Glomerular visceral epithelial cell (primary cell): ENCODE measurements at regions not wholly inside any gene's neighbourhood (a gene's known extent, or its start where the extent isn't known, plus 50 kb on each side); places are given as distances from the start of the nearest gene placed in this dataset.
"Not testable (repeated sequence)": the region's sequence is repeated elsewhere in the genome, so short reads cannot be mapped to it uniquely, and the experiment has no call there.

Source experiments
- DNase-seq: peaks from one replicate; pipeline ENCODE4 v3.0.0-alpha.2; 2016; ENCODE audit errors: extremely low spot score

- DNase-seq: no peak
Observed at GRCh38 chr9:102178811-102179210, 440.4 kb upstream of the GRIN3A start.

DNA sequence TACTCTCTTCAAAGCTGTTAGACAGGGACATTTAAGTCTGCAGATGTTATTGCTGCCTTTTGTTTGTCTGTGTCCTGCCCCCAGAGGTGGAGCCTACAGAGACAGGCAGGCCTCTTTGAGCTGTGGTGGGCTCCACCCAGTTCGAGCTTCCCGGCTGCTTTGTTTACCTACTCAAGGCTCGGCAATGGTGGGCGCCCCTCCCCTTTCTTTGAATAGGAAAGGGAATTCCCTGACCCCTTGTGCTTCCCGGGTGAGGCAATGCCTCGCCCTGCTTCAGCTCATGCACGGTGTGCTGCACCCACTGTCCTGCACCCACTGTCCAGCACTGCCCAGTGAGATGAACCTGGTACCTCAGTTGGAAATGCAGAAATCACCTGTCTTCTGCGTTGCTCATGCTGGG lies 435.8 kb upstream of the GRIN3A start:
- not testable (repeated sequence) for DNase-seq

GRCh38 chr9:102164247-102164646 lies 425.8 kb upstream of the GRIN3A start:
- no peak for DNase-seq

DNA sequence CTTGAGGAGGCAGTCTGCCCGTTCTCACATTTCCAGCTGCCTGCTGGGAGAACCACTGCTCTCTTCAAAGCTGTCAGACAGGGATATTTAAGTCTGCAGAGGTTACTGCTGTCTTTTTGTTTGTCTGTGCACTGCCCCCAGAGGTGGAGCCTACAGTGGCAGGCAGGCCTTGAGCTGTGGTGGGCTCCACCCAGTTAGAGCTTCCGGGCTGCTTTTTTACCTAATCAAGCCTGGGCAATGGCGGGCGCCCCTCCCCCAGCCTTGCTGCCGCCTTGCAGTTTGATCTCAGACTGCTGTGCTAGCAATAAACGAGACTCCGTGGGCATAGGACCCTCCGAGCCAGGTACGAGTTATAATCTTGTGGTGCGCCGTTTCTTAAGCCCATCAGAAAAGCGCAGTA lies 414.6 kb upstream of the GRIN3A start:
- DNase-seq: not testable (repeated sequence)

DNA sequence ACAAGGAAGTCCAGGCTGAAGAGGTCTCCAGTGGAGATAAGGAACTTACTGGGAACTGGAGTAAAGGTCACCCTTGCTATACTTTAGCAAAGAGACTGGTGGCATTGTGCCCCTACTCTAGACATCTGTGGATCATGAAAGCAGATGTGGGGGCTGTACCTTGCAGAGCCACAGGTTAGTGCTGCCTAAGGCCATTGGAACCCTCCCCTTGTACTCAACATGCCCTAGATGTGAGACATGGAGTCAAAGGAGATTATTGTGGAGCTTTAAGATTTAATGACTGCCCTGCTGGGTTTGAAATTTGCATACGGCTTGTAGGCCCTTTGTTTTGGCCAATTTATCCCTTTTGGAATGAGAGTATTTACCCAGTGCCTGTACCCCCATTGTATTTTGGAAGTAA lies 397.3 kb upstream of the GRIN3A start:
- no peak for DNase-seq

DNA sequence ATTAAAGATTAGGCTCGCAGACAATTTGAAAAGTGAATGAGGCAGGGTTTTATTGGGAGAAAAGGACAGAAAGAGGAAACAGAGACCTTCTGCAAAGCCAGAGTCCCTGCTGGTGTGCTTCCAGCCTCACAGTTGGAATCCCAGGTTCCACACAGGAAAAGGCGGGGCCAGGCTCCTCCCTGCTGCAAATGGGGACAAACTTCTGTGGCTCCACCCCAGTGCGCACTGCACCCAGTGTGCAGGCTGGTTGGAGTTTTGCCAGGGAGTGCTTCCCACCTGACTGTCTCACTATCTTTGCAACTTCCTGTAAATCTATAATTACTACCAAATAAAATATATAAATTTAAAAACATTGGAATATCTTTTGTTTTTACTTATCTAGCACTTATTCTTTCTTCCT lies 386.0 kb upstream of the GRIN3A start:
- DNase-seq: no peak

DNA sequence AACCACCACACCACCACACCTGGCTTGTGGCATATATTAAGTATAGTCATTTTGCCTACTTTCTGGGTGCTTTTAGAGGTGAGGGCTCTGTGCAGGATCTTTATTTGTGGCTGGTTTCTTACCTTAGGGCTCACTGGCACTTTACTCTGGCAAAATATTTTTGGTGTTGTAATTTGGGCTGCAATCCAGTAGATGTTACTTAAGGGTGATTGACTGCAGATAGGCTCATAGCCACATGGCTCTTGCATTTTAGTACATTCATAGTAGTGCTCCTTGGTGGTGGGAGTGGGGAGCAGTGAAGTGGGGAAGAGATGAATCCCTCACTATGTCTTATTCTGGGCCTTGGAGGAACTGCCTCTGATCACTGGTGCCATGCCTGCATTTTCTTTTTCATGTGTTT lies 376.1 kb upstream of the GRIN3A start:
- DNase-seq: no peak

DNA sequence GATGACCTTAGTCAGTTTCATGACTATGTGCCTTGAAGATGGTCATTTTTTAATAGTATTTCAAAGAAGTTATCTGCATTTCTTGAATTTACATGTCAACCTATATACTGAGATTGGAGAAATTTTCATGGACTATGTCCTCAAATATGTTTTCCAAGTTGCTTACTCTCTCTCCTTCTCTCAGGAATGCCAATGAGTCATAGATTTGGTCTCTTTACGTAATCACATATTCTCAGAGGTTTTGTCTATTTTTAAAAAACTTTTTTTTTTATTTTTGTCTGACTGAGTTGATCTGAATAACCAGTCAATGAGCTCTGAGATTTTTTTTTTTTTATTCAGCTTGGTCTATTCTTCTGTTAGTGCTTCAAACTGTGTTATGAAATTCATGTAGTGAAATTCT lies 374.7 kb upstream of the GRIN3A start:
- peak; percentile 1 for DNase-seq

DNA sequence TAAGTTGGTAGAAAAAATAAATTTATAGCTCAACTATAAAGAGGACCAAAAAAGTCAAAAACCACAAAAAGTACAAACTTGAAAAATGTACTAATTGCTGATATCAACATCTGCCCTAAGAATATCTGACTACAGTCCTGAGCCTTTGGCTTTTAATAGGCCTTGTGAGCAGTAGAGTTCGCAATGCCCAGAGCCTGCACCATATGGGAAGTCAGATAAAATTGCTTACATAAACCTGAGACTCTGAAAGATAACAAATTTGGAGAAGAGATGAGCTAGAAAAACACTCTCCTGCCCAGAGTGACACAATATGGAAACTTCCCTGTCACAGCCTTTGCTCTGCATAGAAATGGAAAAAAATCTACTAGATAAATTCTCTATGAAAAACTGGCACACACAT lies 368.0 kb upstream of the GRIN3A start:
- no peak for DNase-seq

DNA sequence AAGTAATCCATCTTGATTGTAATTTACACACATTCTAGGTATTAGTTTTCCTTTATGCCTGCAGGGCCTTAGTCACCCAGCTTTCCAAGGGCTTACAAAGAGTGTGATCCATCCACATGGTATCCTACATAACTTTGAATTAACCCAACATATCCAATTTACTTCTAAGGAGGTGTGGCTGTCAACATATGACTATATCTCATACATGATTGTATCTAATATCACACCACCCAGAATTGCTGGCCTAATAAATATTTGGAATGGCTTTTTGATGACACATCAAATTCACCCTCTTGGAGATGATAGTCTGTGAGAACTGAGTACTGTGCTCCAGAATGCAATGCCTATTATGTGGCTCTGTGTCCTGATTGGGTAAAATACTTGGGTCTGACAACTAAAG lies 363.3 kb upstream of the GRIN3A start:
- no peak for DNase-seq

GRCh38 chr9:102087141-102087540 lies 348.7 kb upstream of the GRIN3A start:
- no peak for DNase-seq

DNA sequence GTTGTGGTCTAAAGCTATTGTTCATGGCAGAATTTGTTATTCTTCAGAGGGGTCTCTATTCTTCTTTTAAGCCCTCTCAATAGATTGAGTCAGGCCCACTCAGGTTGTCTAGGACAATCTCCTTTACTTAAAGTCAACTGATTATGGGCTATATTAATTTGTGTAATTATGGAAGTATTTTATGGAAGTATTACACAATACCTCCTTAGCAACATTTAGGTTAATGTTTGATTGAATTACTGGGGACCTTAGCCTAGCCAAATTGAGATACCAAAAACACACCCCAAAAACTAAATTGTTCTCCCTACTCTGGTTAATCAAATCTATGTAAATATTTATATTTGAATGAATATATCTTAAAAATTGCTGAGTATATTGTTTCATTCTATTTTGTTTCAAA lies 347.1 kb upstream of the GRIN3A start:
- no peak for DNase-seq

DNA sequence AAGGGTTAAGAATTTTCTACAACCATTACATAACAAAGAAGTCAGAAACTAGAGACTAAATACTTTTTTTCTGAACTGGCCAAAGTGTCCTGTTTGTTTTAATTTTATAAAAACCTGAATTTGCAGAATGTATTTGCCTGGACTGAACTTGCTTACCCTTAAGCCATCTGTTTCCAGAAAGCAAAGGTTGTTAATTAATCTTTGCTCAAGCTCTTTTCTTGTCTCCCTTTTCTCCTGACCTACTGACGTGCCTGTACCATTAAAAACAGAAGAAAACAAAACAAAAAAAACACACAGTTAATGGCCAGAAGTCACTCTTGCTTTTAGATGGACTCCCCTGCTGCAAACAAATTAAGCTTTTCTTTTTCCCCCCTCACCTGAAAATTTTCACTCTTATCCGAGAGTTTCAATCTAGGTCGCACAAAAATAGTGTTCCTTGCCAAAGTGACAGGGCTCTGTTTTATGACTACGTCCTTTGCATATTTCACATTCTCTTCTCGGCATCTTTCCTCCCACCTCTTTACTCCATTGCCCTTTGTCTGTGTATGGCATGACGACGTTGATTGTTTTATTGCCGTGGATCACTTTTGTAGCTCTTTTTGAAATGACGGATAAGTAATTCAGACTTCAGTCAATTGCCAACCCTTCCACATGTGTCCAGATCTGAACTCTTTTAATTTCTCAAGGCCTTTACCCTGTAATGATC lies 333.8 kb upstream of the GRIN3A start:
- no peak for DNase-seq

GRCh38 chr9:102069969-102070368 lies 331.5 kb upstream of the GRIN3A start:
- peak; percentile 44 for DNase-seq

DNA sequence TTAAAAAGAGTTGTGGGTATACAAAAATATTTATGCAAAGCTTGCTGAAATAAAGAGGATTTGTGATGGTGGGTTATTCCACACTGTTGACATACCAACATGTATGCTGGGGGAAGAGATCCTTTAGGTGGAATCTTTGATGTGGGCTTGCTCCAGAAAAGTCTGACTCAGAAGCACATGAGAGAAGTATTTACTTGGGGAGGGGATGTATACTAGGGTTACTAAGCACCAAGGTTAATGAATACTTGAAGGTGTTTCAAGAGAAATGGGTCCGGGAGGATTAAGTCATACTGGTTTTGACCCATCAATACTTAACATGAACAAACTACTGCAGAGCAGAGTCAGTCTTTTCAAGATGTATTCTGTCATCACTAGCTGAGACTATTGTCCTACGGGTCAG lies 316.4 kb upstream of the GRIN3A start:
- DNase-seq: peak; percentile 16

DNA sequence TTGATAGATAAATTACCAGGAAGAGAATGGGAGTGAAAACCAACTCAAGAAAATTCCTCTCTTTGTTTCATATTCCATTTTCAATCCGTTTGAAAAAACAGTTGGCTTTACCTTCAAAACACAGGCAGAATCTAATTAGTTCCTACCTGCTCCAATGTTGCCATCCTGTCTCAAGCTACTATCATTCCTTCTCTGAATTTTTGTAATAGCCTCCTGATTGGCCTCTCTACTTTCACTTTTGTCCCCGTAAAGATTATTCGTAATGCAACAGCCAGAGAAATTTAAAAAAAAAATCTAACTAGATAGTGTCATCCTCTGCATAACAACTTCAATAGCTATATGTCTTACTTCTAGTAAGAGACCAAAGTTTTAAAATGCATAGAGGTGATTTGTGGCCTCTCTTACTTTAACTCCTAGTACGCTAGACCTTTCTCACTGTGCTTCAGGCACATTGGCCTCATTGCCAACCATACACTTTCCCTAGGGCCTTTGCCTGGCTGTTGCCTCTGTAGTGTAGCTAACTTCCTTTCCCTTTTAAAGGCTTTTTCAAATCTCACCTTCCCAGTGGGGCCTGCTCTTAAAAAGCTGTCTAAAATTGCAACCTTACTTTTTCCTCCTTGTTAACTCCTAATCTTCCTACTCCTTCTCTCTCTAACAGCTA lies 311.3 kb upstream of the GRIN3A start:
- DNase-seq: no peak

DNA sequence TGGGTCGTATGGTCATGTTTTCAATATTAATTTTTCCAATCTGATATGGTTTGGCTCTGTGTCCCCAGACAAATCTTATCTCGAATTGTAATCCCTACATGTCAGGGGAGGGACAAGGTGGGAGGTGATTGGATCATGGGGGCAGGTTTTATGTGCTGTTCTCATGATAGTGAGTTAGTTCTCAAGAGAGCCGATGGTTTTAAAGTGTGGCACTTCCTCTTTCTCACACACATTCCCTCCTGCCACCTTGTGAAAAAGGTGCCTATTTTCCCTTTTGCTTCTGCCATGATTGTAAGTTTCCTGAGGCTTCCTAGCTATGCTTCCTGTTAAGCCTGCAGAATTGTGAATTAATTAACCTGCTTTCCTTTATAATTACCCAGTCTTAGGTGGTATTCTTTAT lies 309.1 kb upstream of the GRIN3A start:
- DNase-seq: no peak

GRCh38 chr9:102044133-102044532 lies 305.7 kb upstream of the GRIN3A start:
- DNase-seq: no peak

GRCh38 chr9:102038006-102038405 lies 299.6 kb upstream of the GRIN3A start:
- no peak for DNase-seq

- no peak for DNase-seq
Observed at GRCh38 chr9:102035929-102036328, 297.5 kb upstream of the GRIN3A start.

DNA sequence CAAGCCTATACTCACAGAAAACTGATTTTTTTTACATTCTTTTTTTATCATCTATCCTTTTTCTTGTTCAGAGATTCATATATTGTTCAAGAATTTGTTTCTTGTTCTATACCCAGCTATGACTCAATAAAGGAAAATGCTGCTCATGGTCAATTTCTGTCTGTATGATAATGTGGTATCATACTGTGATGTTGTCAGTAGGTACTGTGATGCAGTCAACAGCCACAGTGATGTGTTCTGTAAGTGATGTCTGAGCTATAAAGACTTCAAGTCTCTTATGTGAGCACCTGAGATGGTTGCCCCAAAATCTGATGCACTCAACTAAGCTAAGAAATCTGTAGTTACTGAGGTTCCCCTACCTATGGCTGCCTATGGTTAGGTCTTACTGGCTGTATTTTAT lies 294.2 kb upstream of the GRIN3A start:
- DNase-seq: no peak

DNA sequence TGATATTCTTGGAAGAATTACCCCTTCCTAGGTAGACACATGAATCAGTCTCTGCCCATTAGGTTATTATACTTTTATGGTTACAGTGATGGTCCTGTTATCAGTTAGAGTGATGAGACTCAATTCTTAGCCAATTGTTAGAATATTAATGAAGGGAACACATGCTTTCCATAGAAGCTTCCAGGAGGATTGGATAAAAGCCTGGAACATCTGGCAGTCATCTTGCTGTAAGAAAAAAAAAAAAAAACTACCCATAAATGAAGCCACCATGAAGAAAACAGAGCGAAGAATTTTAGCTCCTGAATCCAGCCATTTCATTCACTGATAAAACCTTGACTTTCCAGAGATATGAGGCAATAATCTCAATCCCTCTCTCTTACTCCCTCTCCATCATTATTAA lies 262.5 kb upstream of the GRIN3A start:
- DNase-seq: no peak

- DNase-seq: peak; percentile 5
Observed at GRCh38 chr9:101999441-101999840, 261.0 kb upstream of the GRIN3A start.

DNA sequence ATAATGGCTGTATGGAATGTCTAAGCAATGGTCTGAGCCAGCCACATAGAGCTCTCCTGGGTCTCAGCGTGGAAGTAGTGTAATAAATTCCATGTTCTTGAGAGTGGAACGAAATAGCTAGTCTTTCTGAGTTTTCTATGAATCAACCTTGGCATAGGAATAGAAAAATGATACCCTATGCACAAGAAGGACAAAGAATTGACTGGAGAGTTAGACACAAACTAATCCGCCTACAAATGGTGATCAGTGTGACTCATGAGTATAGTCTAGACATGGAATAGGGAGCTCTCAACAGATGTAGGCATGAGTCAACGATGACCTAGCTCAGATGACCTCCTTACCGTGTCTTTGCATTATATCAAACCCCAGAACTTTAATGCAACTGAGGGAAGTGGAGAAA lies 256.8 kb upstream of the GRIN3A start:
- peak; percentile 71 for DNase-seq
